Tibial nerve (tissue), 4 donors: ENCODE measurements at regions not wholly inside any gene's neighbourhood (a gene's known extent, or its start where the extent isn't known, plus 50 kb on each side); places are given as distances from the start of the nearest gene placed in this dataset.

Experiments used
- DNase-seq, 2 donors: peaks; one replicate each; pipeline ENCODE4 v3.0.0-alpha.2; 2019; ENCODE audit warnings: low spot score in 2 of 2
- H3K27ac ChIP-seq, 4 donors: fragments of 200-600 bp; sonication (generic) in 3 of 4; one replicate each; pipeline ENCODE4 v1.5.1; 2017 to 2019; ENCODE audit warnings: mild to moderate bottlenecking in 1 of 4
- H3K27me3 ChIP-seq, 2 donors: fragments of 200-600 bp; sonication (generic) in 1 of 2; one replicate each; pipeline versions ENCODE4 v1.5.1 to v1.6.0; 2017 to 2019
- H3K36me3 ChIP-seq, 3 donors: fragments of 200-600 bp; sonication (generic); one replicate each; pipeline ENCODE4 v1.5.1; 2018 to 2019
- H3K4me1 ChIP-seq, 4 donors: fragments of 200-600 bp; sonication (generic) in 3 of 4; one replicate each; pipeline ENCODE4 v1.5.1; 2017 to 2019
- H3K4me3 ChIP-seq, 4 donors: fragments of 200-600 bp; sonication (generic) in 3 of 4; one replicate each; pipeline ENCODE4 v1.5.1; 2017 to 2019; ENCODE audit warnings: mild to moderate bottlenecking in 1 of 4, moderate library complexity in 1 of 4
- H3K9me3 ChIP-seq, 4 donors: fragments of 200-600 bp; sonication (generic) in 3 of 4; one replicate each; pipeline ENCODE4 v1.5.1; 2017 to 2019
- EP300 ChIP-seq, 2 donors: sonication (generic); formaldehyde crosslinking; IDR thresholded peaks; one replicate each; pipeline ENCODE4 v1.6.1; 2017; ENCODE audit warnings: antibody characterized with exemption in 2 of 2, mild to moderate bottlenecking in 1 of 2
- POLR2A ChIP-seq, 2 donors: fragments of 450-650 bp; IDR thresholded peaks; one replicate each; pipeline ENCODE4 v1.6.1; 2017; ENCODE audit warnings: antibody characterized with exemption in 2 of 2, mild to moderate bottlenecking in 2 of 2, moderate library complexity in 2 of 2
- whole genome bisulfite sequencing, 2 donors: methylation state at CpG; one replicate each; pipeline ENCODE4 v1.1.5; 2018; 5-methylcytosine and 5-hydroxymethylcytosine counted together
- TF ChIP-seq, protein P1 (sequence below), 5 experiments: fragments of 200-600 bp in 3 of 5; fragments of 450-650 bp in 2 of 5; sonication (generic) in 3 of 5; IDR thresholded peaks; one replicate each; pipeline ENCODE4 v1.5.1; 2016 to 2019; ENCODE audit warnings: antibody characterized with exemption in 5 of 5, mild to moderate bottlenecking in 3 of 5, moderate library complexity in 2 of 5

DNA sequence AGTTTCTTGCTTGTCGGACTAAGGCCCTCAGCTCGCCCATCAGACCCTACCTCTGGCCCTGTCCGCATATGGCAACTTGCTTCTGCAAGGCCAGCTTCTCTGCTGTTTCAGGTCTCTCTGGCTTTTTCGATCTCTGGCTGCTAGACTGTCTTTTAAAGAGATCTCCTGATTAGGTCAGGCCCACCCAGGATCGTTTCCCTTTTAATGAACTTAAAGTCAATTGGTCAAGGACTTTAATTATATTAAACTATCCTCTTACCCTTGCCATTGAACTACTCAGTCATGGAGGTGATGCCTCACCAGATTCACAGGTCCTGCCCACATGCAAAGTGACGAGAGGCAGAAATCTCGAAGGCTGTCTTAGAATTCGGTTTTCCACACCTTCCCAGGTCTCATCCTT lies 670.9 kb downstream of the GATA3 start:
- H3K27me3 ChIP-seq: no peaks in the 10 kb centered on the region
- peaks cover 0 to 18% (median 0%) of the 10 kb centered on the region in 4 donors for H3K9me3 ChIP-seq
- H3K36me3 ChIP-seq: no peaks in the 10 kb centered on the region
- no peaks in the 10 kb centered on the region for H3K4me1 ChIP-seq
- no peak overlapping the region for H3K4me3 ChIP-seq
- DNase-seq: no peak
- H3K27ac ChIP-seq: no peak overlapping the region
- TF ChIP-seq POLR2A (IDR thresholded peaks at IDR 0.05) (no peak), EP300 (IDR thresholded peaks at IDR 0.05) (no peak)
- TF ChIP-seq, protein P1, sequence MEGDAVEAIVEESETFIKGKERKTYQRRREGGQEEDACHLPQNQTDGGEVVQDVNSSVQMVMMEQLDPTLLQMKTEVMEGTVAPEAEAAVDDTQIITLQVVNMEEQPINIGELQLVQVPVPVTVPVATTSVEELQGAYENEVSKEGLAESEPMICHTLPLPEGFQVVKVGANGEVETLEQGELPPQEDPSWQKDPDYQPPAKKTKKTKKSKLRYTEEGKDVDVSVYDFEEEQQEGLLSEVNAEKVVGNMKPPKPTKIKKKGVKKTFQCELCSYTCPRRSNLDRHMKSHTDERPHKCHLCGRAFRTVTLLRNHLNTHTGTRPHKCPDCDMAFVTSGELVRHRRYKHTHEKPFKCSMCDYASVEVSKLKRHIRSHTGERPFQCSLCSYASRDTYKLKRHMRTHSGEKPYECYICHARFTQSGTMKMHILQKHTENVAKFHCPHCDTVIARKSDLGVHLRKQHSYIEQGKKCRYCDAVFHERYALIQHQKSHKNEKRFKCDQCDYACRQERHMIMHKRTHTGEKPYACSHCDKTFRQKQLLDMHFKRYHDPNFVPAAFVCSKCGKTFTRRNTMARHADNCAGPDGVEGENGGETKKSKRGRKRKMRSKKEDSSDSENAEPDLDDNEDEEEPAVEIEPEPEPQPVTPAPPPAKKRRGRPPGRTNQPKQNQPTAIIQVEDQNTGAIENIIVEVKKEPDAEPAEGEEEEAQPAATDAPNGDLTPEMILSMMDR (IDR thresholded peaks at IDR 0.05): no peak
- 82 to 85% methylated on average over 8 of the region's 8 CpGs for WGBS, 2 donors

DNA sequence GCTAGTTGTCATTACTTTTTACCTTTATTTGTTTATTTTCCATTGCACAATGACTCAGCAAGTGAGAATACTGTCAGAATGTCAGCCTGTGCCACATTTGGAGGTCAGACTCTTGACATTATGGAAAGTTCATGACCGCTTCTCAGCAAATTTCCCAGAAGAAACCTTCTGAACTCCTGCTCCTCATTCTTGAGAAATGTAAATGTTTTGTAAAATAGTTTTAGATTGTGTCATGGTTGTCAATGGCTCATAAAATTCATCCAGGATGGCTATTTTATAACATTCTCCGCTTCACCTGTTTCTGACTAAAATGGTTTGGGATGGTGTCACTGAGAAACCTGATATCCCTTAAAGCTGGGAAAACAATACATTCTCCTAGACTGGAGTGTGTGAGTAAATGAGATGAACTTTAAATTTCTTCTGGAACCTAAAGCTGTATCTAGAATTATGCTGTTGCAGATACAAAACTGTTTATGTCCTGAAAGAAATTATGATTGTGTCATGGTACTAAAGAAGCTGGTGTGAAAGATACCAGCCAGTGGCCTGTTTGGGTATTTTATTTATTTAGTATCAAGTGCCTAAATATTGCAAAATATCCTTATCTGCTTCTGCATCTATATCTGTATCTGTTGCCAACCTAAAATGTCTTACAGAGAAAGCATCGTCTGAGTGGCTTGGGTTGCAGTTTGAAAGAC lies 671.7 kb downstream of the GATA3 start:
- WGBS, 2 donors: 65 to 72% methylated on average over 3 of the region's 3 CpGs

DNA sequence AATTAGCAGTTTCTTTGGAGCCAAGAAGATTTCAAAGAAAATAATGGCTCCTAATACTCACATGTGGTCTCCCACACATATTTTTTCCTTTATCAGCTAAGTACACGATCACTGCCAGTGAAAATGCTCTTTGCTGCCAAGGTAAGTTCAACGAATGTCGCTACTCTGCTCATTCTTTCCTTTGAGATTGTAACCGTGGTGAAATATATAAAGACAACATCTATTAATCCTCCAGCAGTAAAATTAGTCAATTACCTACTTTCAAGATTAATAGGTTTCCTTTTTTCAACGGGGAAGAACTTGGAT lies 672.2 kb downstream of the GATA3 start:
- H3K27me3 ChIP-seq: no peaks in the 10 kb centered on the region
- no peak for DNase-seq
- H3K4me1 ChIP-seq: no peaks in the 10 kb centered on the region
- H3K36me3 ChIP-seq: no peaks in the 10 kb centered on the region
- peaks cover 0 to 8% (median 0%) of the 10 kb centered on the region in 4 donors for H3K9me3 ChIP-seq
- TF ChIP-seq POLR2A (IDR thresholded peaks at IDR 0.05) (no peak), EP300 (IDR thresholded peaks at IDR 0.05) (no peak)
- TF ChIP-seq, protein P1 (IDR thresholded peaks at IDR 0.05): no peak
- H3K4me3 ChIP-seq: no peak overlapping the region
- no peak overlapping the region for H3K27ac ChIP-seq
- 50 to 61% methylated on average over 5 of the region's 5 CpGs for WGBS, 2 donors

More for the DNA sequence above, 671.7 kb downstream of the GATA3 start:
- Histone ChIP-seq H3K27ac (no peak overlapping the region), H3K27me3 (no peaks in the 10 kb centered on the region), H3K9me3 (peaks cover 0 to 13% (median 0%) of the 10 kb centered on the region in 4 donors), H3K36me3 (no peaks in the 10 kb centered on the region), H3K4me3 (no peak overlapping the region), H3K4me1 (no peaks in the 10 kb centered on the region)
- DNase-seq: no peak
- TF ChIP-seq, protein P1 (IDR thresholded peaks at IDR 0.05): no peak
- TF ChIP-seq EP300 (IDR thresholded peaks at IDR 0.05): no peak
- no peak for TF ChIP-seq POLR2A (IDR thresholded peaks at IDR 0.05)

DNA sequence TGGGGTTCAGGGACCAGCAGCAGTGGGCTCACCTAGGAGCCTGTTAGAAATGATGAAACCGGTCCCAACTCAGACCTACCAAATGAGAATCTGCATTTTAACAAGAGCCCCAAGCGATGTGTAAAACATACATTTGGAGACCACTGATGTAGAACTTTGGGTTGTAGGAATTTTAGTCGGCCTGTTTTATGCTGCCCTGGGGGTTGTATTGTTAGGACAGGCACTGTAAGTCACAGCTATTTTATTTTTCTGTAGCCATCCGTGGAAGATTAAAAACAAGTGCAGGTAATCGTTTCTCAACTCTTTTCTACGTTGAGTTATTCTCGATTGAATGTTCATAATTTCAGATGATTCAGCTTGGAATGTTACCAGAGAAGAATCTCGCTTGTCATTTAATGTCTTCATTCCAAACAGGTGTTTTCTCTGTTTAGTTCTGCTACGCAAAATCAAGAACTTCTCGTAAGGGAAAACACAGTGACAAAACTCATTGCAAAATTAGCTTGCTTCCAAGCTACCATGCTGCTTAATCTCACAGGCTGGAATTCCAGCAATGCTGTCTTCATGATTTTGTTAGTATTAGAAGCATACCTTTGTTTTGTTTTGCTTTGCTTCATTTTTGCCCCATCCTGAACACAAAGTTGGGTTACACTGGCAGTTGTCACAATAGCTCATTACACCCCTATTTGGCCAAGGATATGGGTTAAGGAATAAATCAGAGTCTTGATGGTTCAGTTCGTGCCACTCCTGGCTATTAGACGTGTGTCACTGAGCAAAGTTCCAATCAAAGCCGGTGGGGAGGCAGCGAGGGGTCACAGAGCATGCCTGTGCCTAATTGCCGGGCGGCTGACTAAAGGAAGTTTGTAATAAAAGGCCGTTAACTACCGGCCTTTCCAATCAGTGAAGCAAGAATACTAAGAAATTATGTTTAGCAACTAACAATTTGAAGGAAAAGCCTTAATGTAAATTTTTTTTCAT lies 676.9 kb downstream of the GATA3 start:
- no peak for DNase-seq
- TF ChIP-seq POLR2A (IDR thresholded peaks at IDR 0.05): no peak
- TF ChIP-seq, protein P1 (IDR thresholded peaks at IDR 0.05): no peak
- no peak for TF ChIP-seq EP300 (IDR thresholded peaks at IDR 0.05)
- Histone ChIP-seq H3K4me3 (no peak overlapping the region), H3K9me3 (no peaks in the 10 kb centered on the region), H3K36me3 (no peaks in the 10 kb centered on the region), H3K27ac (no peak overlapping the region), H3K4me1 (no peaks in the 10 kb centered on the region), H3K27me3 (no peaks in the 10 kb centered on the region)
- 48 to 49% methylated on average over 18 of the region's 18 CpGs for WGBS, 2 donors

DNA sequence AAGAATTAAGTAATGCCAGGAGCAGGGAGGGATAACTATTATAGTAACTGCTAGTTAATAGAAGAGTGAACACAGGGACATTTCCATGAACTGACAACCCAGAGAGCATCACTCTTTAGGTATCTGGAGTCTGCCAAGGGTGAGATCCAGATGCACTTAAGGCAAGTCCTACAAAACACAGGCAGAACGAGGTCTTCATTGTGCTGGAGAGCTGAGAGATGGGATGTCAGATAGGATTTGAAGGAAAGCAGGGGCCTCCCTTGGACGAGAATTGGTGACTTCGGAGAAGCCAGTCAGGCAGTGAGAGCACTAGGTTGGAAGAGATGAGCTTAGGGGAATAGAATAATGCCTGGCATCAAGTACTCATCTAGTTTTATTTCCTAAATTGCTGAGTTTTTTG lies 684.5 kb downstream of the GATA3 start:
- H3K36me3 ChIP-seq: no peaks in the 10 kb centered on the region
- no peaks in the 10 kb centered on the region for H3K9me3 ChIP-seq
- TF ChIP-seq EP300 (IDR thresholded peaks at IDR 0.05) (no peak), POLR2A (IDR thresholded peaks at IDR 0.05) (no peak)
- TF ChIP-seq, protein P1 (IDR thresholded peaks at IDR 0.05): no peak
- WGBS, 2 donors: 44 to 59% methylated on average over 3 of the region's 3 CpGs
- no peaks in the 10 kb centered on the region for H3K27me3 ChIP-seq
- H3K4me1 ChIP-seq: no peaks in the 10 kb centered on the region
- H3K27ac ChIP-seq: no peak overlapping the region
- no peak overlapping the region for H3K4me3 ChIP-seq
- DNase-seq: no peak
